ENCODE measurements at regions not wholly inside any gene's neighbourhood (a gene's known extent, or its start where the extent isn't known, plus 50 kb on each side); places are given as distances from the start of the nearest gene placed in this dataset.

DNA sequence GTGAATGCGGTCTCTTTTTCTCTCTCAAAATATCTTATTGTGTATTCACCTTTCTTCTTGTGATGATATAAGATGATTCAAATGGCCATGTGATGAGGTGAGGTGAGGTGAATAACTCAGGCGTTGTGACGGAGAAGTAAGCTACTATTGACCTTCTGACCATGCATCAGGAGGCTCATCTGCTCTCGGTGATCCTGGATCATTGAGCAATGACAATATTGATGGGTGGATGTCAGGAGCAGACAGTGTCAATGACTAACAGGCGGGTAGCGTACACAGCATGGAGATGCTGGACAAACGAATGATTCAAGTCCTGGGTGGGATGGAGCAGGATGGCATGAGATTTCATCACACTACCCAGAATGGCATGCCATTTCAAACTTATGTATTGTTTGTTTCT lies 119.6 kb downstream of the PXDC1 start:
- Histone ChIP-seq H3K9ac (no peak overlapping the region), H3K4me2 (ENCODE audit: low read length) (no peak overlapping the region), H3K27ac (no peak overlapping the region), H3K27me3 (ENCODE audit: control insufficient read depth, insufficient read depth, low read length) (no peaks in the 10 kb centered on the region), H3K79me2 (no peaks in the 10 kb centered on the region), H3K4me3 (ENCODE audit: low read depth, low read length) (no peak overlapping the region), H3K4me1 (peaks cover 4% of the 10 kb centered on the region), H3K9me3 (ENCODE audit: control insufficient read depth, low read length) (no peaks in the 10 kb centered on the region), H3K36me3 (ENCODE audit: control insufficient read depth, insufficient read depth, low read length) (no peaks in the 10 kb centered on the region), H2AFZ (no peak overlapping the region)
- TF ChIP-seq CTCF (IDR thresholded peaks at IDR 0.05) = no peak

DNA sequence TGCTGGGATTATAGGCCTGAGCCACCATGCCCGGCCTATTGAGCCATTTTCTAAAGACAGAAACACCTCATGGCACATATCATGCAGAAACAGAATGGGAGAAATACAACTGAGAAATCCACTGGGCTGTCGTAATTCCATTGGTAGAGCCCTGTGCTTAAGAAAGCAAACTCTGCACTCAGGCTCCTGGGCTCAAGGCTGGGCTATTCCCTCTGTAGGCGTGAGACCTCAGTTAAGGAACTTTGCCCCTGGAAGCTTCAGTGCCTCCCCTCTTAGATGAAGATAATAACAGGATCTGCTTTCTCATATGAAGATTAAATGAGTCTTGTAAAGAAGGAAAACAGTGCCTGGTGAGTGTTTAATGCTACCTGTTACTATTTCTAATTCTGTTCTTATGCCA lies 120.3 kb downstream of the PXDC1 start:
- Histone ChIP-seq H3K79me2 (no peaks in the 10 kb centered on the region), H3K4me1 (peaks cover 4% of the 10 kb centered on the region), H3K27ac (no peak overlapping the region), H3K27me3 (ENCODE audit: control insufficient read depth, insufficient read depth, low read length) (no peaks in the 10 kb centered on the region), H3K9me3 (ENCODE audit: control insufficient read depth, low read length) (no peaks in the 10 kb centered on the region), H2AFZ (no peak overlapping the region), H3K36me3 (ENCODE audit: control insufficient read depth, insufficient read depth, low read length) (no peaks in the 10 kb centered on the region), H3K9ac (no peak overlapping the region), H3K4me2 (ENCODE audit: low read length) (no peak overlapping the region), H3K4me3 (ENCODE audit: low read depth, low read length) (no peak overlapping the region)
- TF ChIP-seq CTCF (IDR thresholded peaks at IDR 0.05) = no peak

- Histone ChIP-seq H3K4me1 (peaks cover 4% of the 10 kb centered on the region), H3K4me2 (ENCODE audit: low read length) (no peak overlapping the region), H3K36me3 (ENCODE audit: control insufficient read depth, insufficient read depth, low read length) (no peaks in the 10 kb centered on the region), H2AFZ (no peak overlapping the region), H3K9me3 (ENCODE audit: control insufficient read depth, low read length) (no peaks in the 10 kb centered on the region), H3K79me2 (no peaks in the 10 kb centered on the region), H3K27ac (no peak overlapping the region), H3K27me3 (ENCODE audit: control insufficient read depth, insufficient read depth, low read length) (no peaks in the 10 kb centered on the region), H3K9ac (no peak overlapping the region), H3K4me3 (ENCODE audit: low read depth, low read length) (no peak overlapping the region)
- no peak for TF ChIP-seq CTCF (IDR thresholded peaks at IDR 0.05)
Observed at GRCh38 chr6:3630258-3630835, 121.2 kb downstream of the PXDC1 start.

DNA sequence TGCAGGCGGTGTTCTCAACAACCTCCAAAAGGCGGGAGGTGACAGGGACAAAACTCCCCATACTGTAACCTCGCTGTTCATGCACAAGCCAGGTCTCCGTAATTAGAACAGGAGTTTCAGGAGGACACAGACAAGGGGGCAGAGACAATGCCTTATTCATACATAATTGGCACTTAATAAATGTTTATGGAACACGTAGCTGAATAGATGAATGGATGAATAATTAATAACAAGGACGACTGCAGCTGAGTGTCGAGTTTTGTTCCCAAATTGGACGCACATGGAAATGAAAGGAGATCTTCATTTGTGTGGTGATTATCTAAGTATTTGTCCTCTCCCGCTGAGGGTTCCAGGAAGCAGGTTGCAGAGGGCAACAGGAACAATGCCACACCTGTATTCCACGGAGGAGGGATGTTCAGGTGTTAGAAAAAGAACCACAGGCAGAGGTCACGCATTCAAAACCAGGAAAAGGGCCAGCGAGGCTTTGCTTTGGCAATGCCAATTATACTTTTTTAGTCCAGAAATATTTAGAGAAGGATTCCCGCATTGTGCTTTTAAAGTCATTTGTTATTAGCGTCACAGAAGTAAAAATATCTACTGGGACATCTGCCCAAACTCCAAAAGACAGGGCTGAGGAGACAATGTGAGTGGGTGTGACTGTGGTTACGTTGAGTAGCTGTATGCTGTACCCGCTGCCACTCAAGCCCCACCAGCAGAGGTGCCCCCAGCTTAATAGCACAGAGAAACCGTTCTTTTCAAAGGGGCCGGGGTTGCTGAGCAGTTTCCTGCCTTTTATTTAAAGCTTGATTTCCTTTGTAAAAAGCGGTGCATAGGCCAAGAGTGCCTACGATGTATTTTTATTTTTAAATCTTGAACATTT lies 123.3 kb downstream of the PXDC1 start:
- H3K27me3 ChIP-seq (ENCODE audit: control insufficient read depth, insufficient read depth, low read length) = no peaks in the 10 kb centered on the region
- H3K4me1 ChIP-seq = peaks cover 4% of the 10 kb centered on the region
- no peak overlapping the region for H3K9ac ChIP-seq
- no peaks in the 10 kb centered on the region for H3K9me3 ChIP-seq (ENCODE audit: control insufficient read depth, low read length)
- no peak overlapping the region for H3K27ac ChIP-seq
- no peaks in the 10 kb centered on the region for H3K79me2 ChIP-seq
- peak overlapping the region; percentile 3 for H3K4me2 ChIP-seq (ENCODE audit: low read length)
- peak overlapping the region; percentile 62 for H2AFZ ChIP-seq
- H3K36me3 ChIP-seq (ENCODE audit: control insufficient read depth, insufficient read depth, low read length) = no peaks in the 10 kb centered on the region
- no peak overlapping the region for H3K4me3 ChIP-seq (ENCODE audit: low read depth, low read length)
- TF ChIP-seq CTCF (IDR thresholded peaks at IDR 0.05) = no peak

Measured in parathyroid adenoma (tissue), 2 donors.